Immature natural killer cell (primary cell): ENCODE measurements at regions not wholly inside any gene's neighbourhood (a gene's known extent, or its start where the extent isn't known, plus 50 kb on each side); places are given as distances from the start of the nearest gene placed in this dataset.
"Not testable (repeated sequence)": the region's sequence is repeated elsewhere in the genome, so short reads cannot be mapped to it uniquely, and the experiment has no call there.

Experiments
- DNase-seq, 3 donors: peaks; one replicate each; pipeline ENCODE4 v3.0.0; 2022; ENCODE audit warnings: mixed read lengths in 1 of 3
- H3K27ac Mint-ChIP-seq, 6 donors: one replicate each; pipeline ENCODE4 v1.8.0; 2020; ENCODE audit warnings: mixed read lengths in 6 of 6, mild to moderate bottlenecking in 5 of 6, inconsistent platforms in 4 of 6, moderate library complexity in 3 of 6
- H3K27me3 Mint-ChIP-seq, 3 donors: one replicate each; pipeline ENCODE4 v1.8.0; 2020 to 2021; ENCODE audit warnings: low read depth in 3 of 3, mild to moderate bottlenecking in 3 of 3, mixed read lengths in 3 of 3, moderate library complexity in 3 of 3, inconsistent platforms in 1 of 3
- H3K36me3 Mint-ChIP-seq, 3 donors: one replicate each; pipeline ENCODE4 v1.8.0; 2020; ENCODE audit warnings: mixed read lengths in 3 of 3, inconsistent platforms in 2 of 3, mild to moderate bottlenecking in 2 of 3
- H3K4me1 Mint-ChIP-seq, 2 donors: one replicate each; pipeline ENCODE4 v1.8.0; 2020; ENCODE audit warnings: inconsistent platforms in 2 of 2, mild to moderate bottlenecking in 2 of 2, mixed read lengths in 2 of 2, moderate library complexity in 1 of 2
- H3K4me3 Mint-ChIP-seq, 5 donors: one replicate each; pipeline ENCODE4 v1.8.0; 2020; ENCODE audit warnings: mild to moderate bottlenecking in 5 of 5, mixed read lengths in 5 of 5, inconsistent platforms in 3 of 5, moderate library complexity in 3 of 5
- H3K9me3 Mint-ChIP-seq, 6 donors: one replicate each; pipeline ENCODE4 v1.8.0; 2020; ENCODE audit warnings: mild to moderate bottlenecking in 6 of 6, mixed read lengths in 6 of 6, inconsistent platforms in 4 of 6, moderate library complexity in 3 of 6

DNA sequence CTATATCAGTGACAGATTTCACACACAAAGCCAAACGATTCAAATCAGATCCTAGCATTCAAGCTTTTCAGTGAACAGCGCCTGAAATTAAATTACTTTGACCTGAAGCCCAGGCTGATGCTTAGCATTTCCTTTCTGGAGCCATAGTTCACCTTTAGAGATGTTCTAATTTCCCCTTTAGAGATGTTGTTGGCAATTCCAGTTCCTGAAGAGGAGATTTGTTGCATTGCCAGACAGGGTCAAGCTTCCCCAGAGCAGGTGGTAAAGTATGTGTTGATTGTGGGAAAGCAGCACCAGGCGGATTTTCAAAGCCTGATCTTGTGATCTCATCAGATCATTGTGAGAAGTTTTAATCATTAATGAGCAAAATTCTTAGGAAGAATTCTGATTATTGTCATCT lies 609.8 kb upstream of the KLF12 start:
- no peak overlapping the region for H3K4me3 Mint-ChIP-seq
- peaks cover 0 to 2% (median 0%) of the 10 kb centered on the region in 6 donors for H3K9me3 Mint-ChIP-seq
- no peaks in the 10 kb centered on the region for H3K36me3 Mint-ChIP-seq
- no peak for DNase-seq
- H3K4me1 Mint-ChIP-seq: no peaks in the 10 kb centered on the region
- no peaks in the 10 kb centered on the region for H3K27me3 Mint-ChIP-seq
- no peak overlapping the region for H3K27ac Mint-ChIP-seq

DNA sequence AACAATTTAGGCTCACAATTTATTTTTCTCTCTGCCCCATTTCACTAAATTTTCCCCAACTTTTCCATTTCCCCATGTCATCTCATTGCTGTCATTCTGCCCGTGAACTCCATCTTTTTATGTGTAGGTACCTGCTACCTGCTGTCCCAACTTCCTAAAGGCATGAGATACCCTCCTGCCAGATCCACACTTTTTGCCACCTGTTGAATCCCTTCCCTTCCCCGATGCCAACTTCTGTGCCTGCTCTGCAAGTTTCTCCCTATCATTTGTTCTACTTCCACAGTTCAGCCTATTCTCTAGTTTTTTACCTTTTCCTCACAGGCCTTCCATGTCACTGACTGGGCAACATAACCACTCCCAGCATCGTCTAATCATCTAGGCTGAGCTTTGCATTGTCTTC lies 607.5 kb upstream of the KLF12 start:
- Mint-ChIP-seq H3K9me3 (peaks cover 0 to 9% (median 0%) of the 10 kb centered on the region in 6 donors), H3K36me3 (no peaks in the 10 kb centered on the region), H3K27me3 (peaks cover 0 to 5% (median 0%) of the 10 kb centered on the region in 3 donors), H3K4me3 (no peak overlapping the region), H3K4me1 (no peaks in the 10 kb centered on the region), H3K27ac (no peak overlapping the region)
- no peak for DNase-seq

DNA sequence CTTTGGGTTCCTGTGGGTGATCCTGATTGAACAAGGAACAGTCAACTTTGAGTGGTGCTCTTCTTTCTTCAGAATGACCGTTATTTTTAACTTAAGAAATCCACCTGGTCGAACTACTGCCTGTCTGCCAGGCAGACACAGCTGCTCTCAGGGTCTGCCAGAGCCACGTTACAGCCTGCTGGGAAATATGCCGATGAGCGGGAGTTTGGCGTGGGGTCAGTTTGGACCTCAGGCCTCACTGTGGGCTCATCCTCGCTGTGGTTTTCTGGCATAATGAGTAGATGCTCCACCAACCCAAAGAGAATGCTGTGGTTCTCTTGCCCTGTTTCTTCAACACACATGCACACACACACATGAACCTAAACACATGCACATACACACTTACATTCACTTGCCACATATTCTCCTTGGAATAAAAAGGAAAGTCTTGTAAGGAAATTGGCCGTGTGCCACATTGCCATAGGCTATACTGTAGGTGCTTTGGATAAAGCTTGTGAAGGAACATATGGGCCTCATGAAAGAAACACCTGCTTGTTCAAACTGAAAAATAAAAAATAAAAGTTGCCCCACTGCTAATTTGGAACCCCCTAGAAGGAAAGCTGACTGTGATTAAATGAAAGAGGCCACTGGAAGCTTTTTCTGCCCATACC lies 598.7 kb upstream of the KLF12 start:
- Mint-ChIP-seq H3K9me3 (peaks cover 0 to 11% (median 0%) of the 10 kb centered on the region in 6 donors), H3K27ac (no peak overlapping the region), H3K4me3 (no peak overlapping the region)

DNA sequence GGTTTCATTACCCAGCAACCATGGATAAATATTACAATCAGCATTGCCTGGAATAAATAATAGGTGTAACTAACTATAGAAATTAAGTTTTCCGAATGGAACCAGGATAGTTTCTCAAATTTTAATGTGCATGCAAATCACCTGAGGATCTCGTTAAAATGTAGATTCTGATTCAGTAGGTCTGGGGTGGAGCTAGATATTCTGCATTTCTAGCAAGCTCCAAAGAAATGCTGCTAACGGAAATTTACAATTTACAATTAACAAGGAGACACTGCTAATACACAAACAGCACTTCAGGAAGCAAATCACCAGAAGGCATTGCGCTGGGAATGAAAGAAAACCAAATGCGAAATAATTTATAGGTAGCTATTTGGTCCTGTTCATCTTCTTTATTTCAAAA lies 597.5 kb upstream of the KLF12 start:
- peaks cover 0 to 6% (median 0%) of the 10 kb centered on the region in 3 donors for H3K27me3 Mint-ChIP-seq
- peaks cover 0 to 7% (median 0%) of the 10 kb centered on the region in 6 donors for H3K9me3 Mint-ChIP-seq

More for the DNA sequence above, 598.7 kb upstream of the KLF12 start:
- H3K4me1 Mint-ChIP-seq: no peaks in the 10 kb centered on the region
- peaks cover 0 to 12% (median 0%) of the 10 kb centered on the region in 3 donors for H3K27me3 Mint-ChIP-seq
- no peaks in the 10 kb centered on the region for H3K36me3 Mint-ChIP-seq
- no peak for DNase-seq

DNA sequence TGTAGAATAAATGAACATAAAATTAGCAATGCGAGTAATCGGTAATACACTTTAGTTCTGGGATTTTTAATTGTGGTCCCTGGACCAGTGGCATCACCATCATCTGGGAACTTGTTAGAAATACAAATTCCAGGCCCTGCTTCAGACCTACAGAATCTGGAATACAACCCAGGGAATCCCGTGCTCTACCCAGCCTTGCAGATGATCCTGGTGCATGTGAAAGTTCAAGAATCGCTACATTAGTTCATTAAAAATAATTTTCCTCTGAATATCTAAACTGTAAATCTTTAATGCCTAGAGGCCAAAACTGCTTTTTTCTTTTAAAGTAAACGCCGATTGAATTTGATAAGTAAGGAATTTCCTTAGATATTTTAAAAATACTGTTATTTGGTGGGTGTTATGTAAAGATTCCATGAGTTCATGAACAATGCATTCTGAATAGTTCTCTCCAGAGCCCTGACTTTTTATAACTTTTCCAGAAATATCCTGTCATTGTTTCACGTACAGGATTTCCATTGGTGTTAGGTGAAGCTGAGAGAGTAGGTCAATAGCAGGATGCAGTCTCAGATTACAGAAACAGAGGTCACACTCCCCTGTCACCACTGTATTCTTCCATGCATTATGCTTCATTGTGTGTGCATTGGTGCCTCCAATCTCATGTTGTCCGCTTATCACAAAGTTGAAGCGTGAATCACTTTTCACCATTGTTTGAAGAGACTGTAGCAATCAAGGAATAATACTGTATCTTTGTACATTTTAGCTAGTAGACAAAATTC lies 596.5 kb upstream of the KLF12 start:
- Mint-ChIP-seq H3K27me3 (peaks cover 0 to 5% (median 0%) of the 10 kb centered on the region in 3 donors), H3K36me3 (no peaks in the 10 kb centered on the region), H3K27ac (no peak overlapping the region), H3K9me3 (peaks cover 0 to 7% (median 0%) of the 10 kb centered on the region in 6 donors), H3K4me1 (no peaks in the 10 kb centered on the region), H3K4me3 (no peak overlapping the region)
- DNase-seq: no peak

More for the DNA sequence above, 597.5 kb upstream of the KLF12 start:
- H3K36me3 Mint-ChIP-seq: no peaks in the 10 kb centered on the region
- no peak overlapping the region for H3K27ac Mint-ChIP-seq
- DNase-seq: no peak
- no peak overlapping the region for H3K4me3 Mint-ChIP-seq
- H3K4me1 Mint-ChIP-seq: no peaks in the 10 kb centered on the region

DNA sequence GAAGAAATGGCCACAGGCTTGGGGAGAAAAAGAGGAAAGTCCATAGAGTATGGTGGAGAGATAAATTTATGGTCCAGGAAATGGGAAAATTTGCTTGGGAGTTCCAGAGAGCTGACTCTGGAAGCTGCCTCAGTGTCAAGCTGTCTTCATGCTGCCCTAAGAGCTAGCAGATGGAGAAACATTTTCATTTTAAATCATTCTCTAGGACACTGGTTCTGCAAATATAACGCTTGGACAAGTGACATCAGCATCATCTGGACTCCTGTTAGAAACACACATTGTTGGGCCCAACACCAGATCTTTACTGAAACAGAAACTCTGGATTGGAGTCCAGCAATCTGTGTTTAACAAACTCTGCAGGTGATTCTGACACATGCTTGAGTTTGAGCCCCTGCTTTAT lies 592.0 kb upstream of the KLF12 start:
- DNase-seq: no peak
- H3K4me1 Mint-ChIP-seq: no peaks in the 10 kb centered on the region
- peaks cover 0 to 7% (median 0%) of the 10 kb centered on the region in 6 donors for H3K9me3 Mint-ChIP-seq
- H3K4me3 Mint-ChIP-seq: no peak overlapping the region
- no peaks in the 10 kb centered on the region for H3K36me3 Mint-ChIP-seq
- no peak overlapping the region for H3K27ac Mint-ChIP-seq
- H3K27me3 Mint-ChIP-seq: peaks cover 0 to 2% (median 0%) of the 10 kb centered on the region in 3 donors

DNA sequence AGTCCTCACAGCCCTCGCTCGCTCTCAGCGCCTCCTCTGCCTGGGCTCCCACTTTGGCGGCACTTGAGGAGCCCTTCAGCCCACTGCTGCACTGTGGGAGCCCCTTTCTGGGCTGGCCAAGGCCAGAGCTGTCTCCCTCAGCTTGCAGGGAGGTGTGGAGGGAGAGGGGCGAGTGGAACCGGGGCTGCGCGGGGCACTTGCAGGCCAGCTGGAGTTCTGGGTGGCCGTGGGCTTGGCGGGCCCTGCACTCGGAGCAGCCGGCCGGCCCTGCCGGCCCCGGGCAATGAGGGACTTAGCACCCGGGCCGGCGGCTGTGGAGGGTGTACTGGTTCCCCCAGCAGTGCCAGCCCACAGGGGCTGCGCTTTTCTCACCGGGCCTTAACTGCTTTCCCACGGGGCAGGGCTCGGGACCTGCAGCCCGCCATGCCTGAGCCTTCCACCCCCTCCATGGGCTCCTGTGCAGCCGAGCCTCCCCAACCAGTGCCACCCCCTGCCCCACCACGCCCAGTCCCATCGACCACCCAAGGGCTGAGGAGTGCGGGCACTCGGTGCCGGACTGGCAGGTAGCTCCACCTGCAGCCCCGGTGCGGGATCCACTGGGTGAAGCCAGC lies 584.1 kb upstream of the KLF12 start:
- DNase-seq, H3K9me3 Mint-ChIP-seq, H3K4me1 Mint-ChIP-seq, H3K4me3 Mint-ChIP-seq, H3K27me3 Mint-ChIP-seq, H3K27ac Mint-ChIP-seq, H3K36me3 Mint-ChIP-seq: not testable (repeated sequence)

DNA sequence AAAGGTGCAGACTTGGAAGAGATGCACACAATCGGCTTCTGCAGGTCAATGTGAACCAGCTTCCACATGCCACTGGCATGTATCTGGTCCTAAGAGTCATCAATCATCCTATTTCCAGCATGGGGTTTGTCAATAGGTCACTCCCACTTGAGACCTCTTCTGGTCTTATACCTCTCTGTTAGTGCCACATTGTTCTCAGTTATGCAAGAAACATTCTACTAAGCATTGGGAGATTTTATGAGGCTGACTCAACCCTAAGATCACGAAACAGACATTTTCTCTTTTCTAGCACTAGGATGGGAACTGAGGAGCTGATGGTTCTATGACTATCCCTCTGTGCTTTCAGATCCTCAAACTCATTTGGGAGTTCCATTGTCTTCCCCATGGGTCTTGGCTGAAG lies 581.5 kb upstream of the KLF12 start:
- H3K36me3 Mint-ChIP-seq: no peaks in the 10 kb centered on the region
- peaks cover 0 to 3% (median under 1%) of the 10 kb centered on the region in 6 donors for H3K9me3 Mint-ChIP-seq
- no peaks in the 10 kb centered on the region for H3K4me1 Mint-ChIP-seq
- peaks cover 0 to 5% (median 5%) of the 10 kb centered on the region in 3 donors for H3K27me3 Mint-ChIP-seq
- H3K4me3 Mint-ChIP-seq: no peak overlapping the region
- no peak overlapping the region for H3K27ac Mint-ChIP-seq
- no peak for DNase-seq

DNA sequence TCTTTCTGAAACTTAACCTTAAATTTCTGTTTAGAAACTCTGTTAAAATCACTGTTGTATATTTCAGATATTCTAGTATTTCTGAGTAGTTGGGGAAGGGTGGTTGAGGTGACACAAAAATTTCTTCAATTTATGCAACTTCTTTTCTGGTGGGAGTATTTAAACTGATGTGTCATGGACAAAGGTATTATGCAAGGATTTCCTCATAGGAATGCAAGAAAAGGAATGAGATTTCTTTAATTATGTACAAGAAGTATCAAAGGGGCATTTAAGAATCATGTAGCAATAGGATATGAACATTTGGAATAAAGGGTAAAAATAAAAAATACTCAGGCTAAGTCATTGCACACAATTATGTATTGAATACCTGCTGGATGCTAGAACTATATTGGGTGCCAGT lies 575.8 kb upstream of the KLF12 start:
- peaks cover 0 to 2% (median 0%) of the 10 kb centered on the region in 6 donors for H3K9me3 Mint-ChIP-seq
- H3K27me3 Mint-ChIP-seq: peaks cover 1 to 2% (median 2%) of the 10 kb centered on the region in 3 donors
- H3K4me1 Mint-ChIP-seq: no peaks in the 10 kb centered on the region
- no peak for DNase-seq
- no peaks in the 10 kb centered on the region for H3K36me3 Mint-ChIP-seq
- no peak overlapping the region for H3K27ac Mint-ChIP-seq
- no peak overlapping the region for H3K4me3 Mint-ChIP-seq

DNA sequence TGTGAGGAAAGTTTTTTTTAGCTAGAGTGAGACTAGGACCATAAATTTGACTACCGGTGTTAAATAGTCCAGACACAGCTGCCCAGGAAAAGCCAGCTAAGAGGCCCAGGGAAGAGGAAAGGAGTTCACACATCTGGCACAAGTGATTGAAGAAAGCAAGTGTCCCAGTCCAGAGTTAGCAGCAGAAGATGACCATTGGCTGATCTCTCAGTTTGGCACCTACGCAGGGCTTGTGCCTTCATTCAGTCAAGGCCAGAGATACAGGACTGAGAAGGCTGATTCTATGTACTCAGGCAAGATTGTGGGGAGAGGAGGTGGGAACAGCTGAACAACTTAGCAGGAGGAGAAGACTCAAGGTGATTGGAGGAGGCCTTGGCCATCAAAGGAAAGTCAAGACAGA lies 575.0 kb upstream of the KLF12 start:
- no peak for DNase-seq
- no peak overlapping the region for H3K4me3 Mint-ChIP-seq
- H3K9me3 Mint-ChIP-seq: peaks cover 0 to 2% (median 0%) of the 10 kb centered on the region in 6 donors
- H3K27me3 Mint-ChIP-seq: peaks cover 2 to 3% (median 2%) of the 10 kb centered on the region in 3 donors
- no peaks in the 10 kb centered on the region for H3K4me1 Mint-ChIP-seq
- H3K36me3 Mint-ChIP-seq: no peaks in the 10 kb centered on the region
- H3K27ac Mint-ChIP-seq: no peak overlapping the region

DNA sequence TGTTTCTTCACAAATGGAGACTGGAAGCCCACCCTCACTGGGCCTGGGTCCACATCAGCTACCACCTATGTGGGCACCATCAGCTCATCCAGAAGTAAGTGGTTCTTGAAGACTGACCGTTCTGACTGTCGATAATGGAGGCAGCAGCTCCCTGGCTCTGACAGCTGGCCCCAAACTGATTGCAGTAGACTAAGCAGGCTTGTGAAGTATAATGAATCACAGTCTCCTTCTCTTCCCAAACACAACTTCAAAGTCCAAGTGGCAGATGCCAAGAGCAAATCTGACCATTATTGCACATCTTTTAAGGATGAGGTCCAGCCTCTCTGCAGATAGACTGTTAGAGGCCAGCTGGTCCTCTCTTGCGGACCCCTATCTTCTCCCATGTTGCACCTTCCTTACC lies 574.4 kb upstream of the KLF12 start:
- H3K27ac Mint-ChIP-seq: no peak overlapping the region
- H3K9me3 Mint-ChIP-seq: peaks cover 0 to 2% (median 0%) of the 10 kb centered on the region in 6 donors
- H3K27me3 Mint-ChIP-seq: peaks cover 2 to 3% (median 2%) of the 10 kb centered on the region in 3 donors
- no peaks in the 10 kb centered on the region for H3K4me1 Mint-ChIP-seq
- no peaks in the 10 kb centered on the region for H3K36me3 Mint-ChIP-seq
- DNase-seq: no peak
- no peak overlapping the region for H3K4me3 Mint-ChIP-seq

DNA sequence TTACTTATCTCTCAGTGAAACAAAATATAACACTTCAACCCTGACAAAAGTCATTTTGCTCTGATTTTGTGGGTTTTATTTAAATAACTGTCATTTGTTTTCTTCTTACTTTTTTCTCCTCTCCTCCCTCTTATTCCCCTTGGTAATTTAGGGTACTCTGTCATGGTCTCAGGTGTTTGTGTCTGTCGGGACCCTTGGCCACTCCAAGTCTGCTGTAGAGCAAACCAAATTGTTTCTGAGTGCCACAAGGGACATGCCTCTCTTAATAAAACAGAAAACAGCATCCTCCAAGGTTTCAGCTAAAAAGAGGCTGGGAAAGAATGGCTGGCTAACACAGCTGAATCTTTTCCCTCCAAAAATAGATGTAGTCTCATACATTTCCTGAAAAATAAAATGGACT lies 573.1 kb upstream of the KLF12 start:
- Mint-ChIP-seq H3K27me3 (peaks cover 2% of the 10 kb centered on the region in 3 donors), H3K4me1 (no peaks in the 10 kb centered on the region), H3K4me3 (no peak overlapping the region), H3K9me3 (peaks cover 0 to 2% (median 0%) of the 10 kb centered on the region in 6 donors), H3K36me3 (no peaks in the 10 kb centered on the region), H3K27ac (no peak overlapping the region)
- DNase-seq: no peak

DNA sequence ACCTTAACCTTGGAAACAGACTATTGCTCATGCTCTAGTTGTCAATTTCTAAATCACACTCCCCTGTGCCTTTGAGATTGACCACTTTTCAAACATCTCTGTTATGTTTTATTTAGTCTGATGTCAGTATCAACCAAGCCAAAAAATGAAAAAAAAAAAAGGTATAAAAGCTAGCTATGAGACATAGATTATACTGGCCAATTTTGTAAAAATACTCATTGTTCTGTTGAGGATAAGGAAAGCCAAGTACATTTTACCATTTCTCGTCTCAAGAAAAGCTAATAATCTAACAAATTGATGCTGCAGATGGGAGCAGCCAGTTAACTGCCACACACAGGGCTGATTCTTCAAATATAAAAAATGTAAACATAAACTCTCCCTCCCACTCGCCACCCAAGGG lies 572.6 kb upstream of the KLF12 start:
- peaks cover 0 to under 1% (median 0%) of the 10 kb centered on the region in 3 donors for H3K36me3 Mint-ChIP-seq
- no peaks in the 10 kb centered on the region for H3K4me1 Mint-ChIP-seq
- H3K27me3 Mint-ChIP-seq: peaks cover 2 to 3% (median 2%) of the 10 kb centered on the region in 3 donors
- peaks cover 0 to 2% (median 0%) of the 10 kb centered on the region in 6 donors for H3K9me3 Mint-ChIP-seq
- no peak overlapping the region for H3K4me3 Mint-ChIP-seq
- no peak overlapping the region for H3K27ac Mint-ChIP-seq
- no peak for DNase-seq

DNA sequence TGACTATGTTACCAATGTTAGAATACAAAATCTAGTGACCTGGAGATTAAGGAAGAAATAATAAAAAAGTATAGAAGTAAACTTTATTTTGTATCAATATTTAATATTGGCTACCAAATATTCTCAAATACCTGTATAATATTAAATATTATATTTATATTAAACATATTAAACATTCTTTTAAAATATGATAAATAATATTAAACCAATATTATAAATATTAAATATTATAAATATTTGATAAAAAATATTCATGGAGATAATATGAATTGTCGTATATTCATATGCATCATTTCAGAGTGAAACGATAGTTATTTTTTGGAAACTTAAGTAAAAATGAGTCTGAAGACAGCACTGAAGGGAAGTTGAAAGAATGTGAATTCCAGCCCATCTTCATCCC lies 571.2 kb upstream of the KLF12 start:
- Mint-ChIP-seq H3K27ac (no peak overlapping the region), H3K4me3 (no peak overlapping the region), H3K9me3 (peaks cover 0 to 2% (median 0%) of the 10 kb centered on the region in 6 donors), H3K27me3 (peaks cover 2 to 4% (median 4%) of the 10 kb centered on the region in 3 donors), H3K4me1 (no peaks in the 10 kb centered on the region), H3K36me3 (peaks cover 0 to 4% (median 0%) of the 10 kb centered on the region in 3 donors)
- DNase-seq: no peak
